ENCODE measurements at regions not wholly inside any gene's neighbourhood (a gene's known extent, or its start where the extent isn't known, plus 50 kb on each side); places are given as distances from the start of the nearest gene placed in this dataset.

DNA sequence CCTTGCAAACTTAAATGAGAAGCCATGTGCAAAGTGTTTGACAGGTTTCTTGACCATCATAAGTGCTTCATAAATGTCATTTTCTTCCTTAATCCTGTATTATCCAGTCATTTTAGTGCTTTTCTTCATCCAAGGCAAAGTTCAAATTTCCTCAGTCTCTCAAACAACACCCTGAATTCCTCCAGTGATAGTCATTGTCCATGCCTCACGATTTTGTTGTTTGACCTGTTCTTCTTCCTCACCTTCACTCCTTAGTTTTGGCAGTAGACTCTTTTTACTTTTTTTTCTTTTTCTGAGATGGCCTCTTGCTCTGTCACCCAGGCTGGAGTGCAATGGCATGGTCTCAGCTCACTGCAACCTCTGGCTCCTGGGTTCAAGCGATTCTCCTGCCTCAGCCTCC lies 1257.3 kb downstream of the FAM181B start:
- TF ChIP-seq POLR2A (IDR thresholded peaks at IDR 0.05) = no peak
- TF ChIP-seq, protein P1, sequence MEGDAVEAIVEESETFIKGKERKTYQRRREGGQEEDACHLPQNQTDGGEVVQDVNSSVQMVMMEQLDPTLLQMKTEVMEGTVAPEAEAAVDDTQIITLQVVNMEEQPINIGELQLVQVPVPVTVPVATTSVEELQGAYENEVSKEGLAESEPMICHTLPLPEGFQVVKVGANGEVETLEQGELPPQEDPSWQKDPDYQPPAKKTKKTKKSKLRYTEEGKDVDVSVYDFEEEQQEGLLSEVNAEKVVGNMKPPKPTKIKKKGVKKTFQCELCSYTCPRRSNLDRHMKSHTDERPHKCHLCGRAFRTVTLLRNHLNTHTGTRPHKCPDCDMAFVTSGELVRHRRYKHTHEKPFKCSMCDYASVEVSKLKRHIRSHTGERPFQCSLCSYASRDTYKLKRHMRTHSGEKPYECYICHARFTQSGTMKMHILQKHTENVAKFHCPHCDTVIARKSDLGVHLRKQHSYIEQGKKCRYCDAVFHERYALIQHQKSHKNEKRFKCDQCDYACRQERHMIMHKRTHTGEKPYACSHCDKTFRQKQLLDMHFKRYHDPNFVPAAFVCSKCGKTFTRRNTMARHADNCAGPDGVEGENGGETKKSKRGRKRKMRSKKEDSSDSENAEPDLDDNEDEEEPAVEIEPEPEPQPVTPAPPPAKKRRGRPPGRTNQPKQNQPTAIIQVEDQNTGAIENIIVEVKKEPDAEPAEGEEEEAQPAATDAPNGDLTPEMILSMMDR (IDR thresholded peaks at IDR 0.05) = no peak

Data from adrenal gland (tissue), 5 donors.